Bone marrow (tissue), 2 donors: ENCODE measurements at regions not wholly inside any gene's neighbourhood (a gene's known extent, or its start where the extent isn't known, plus 50 kb on each side); places are given as distances from the start of the nearest gene placed in this dataset.

Experiments
- DNase-seq, 2 donors: peaks; one replicate each; lab custom pipeline; 2025; lab: John Stamatoyannopoulos, UW

DNA sequence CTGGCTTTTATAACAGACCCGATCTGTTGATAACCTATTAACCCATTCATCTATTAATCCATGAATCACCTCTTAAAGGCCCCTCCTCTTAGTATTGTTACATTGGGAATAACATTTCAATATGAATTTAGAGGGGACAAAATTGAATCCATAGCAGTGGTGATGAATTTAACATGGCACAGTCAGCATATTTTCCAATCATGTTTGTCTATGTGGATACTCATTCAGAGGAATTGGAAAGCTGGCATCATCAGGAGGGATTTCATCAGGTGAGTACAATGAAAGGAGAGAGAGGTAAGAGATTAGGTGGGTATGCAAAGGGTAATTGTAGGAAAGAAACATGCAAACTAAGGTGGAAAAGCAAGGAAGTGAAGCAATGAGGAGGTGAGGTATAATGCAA, 59.6 kb upstream of the FOXN2 start:
- DNase-seq: no peak

DNA sequence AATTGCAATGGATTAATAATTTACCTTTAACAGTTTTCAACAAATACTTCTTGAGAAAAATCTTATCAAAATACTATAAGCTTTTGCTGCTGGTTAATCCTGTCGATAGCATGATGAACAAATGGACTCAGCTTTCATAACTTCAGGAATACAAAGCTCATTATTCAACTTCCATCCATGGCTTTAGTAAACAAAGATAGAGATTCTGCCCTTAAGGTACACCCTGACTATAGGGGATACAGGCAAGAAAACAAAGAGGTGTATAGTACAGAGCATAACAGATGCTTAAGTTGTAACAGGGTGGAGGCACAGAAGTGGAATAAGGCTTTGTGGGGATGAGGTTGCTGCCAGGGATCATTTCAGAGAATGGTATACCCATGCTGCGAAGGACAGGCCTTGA, 57.0 kb upstream of the FOXN2 start:
- DNase-seq: no peak

DNA sequence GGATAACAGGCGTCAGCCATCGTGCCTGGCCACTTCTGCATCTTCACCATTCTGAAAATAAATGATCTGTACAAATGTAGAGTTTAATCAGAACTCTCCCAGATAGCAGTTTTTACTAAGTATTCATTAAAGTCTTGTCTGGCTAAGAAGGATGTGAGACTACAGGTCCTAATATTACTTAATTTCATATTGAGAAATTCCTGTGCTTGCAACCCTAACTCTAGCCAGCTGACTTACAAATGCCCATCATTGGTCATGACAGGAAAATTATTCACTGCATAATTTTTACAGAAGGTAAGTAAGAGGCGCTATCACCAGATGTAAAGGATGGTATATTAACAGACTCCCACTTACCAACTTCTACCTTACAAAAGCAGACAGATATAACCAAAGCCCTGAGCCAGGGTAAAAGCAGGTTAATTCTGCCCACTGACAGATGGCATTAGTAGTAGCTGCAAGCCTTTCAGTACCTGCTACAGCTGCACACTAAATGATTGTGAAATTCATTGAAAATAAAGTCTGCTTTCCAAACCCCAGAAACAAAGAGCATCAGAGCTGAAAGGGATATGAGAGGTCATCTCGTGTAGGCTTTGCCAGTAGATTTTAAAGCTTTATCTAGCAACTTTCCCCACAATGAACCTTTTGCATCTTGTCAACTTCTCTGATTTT, 55.9 kb upstream of the FOXN2 start:
- DNase-seq: no peak

DNA sequence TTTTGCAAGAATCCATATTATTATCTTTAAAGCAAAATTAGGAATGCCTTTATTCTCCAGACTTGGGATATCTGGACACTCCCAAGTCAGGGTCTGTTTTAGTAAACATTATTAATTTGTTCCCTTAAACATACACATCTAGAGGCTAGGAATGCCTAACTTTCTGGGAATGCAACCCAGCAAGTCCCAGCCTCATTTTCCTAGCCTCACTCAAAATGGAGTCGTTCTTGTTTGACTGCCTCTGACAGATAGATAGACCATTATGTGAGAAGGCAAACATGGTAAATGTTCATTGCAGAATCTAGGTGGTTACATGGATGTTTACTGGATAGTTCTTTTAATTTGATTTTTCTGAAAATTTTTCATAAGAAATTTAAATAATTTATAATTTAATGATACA, 54.7 kb upstream of the FOXN2 start:
- DNase-seq: no peak

DNA sequence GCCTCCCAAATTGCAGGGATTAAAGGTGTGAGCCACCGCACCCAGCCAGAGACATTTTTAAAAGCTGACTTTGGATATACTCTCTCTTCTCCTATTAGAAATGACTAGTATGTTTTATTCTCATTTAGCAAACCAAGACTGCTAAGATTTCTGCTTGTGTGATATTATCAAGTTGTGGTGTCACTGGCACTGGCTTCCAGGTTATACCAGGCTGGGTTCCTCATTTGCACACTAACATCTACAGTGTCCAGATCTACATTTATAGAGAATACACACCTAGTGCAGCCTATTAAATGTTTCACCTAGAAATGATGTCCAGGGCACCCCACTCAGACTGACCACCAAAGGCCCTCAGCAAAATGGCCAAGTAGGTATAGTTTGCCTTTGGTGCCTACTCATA, 49.9 kb upstream of the FOXN2 start:
- peak in 1 of 2 donors; percentile 13 for DNase-seq
